Hindlimb muscle (tissue), 1 donor: ENCODE measurements at regions not wholly inside any gene's neighbourhood (a gene's known extent, or its start where the extent isn't known, plus 50 kb on each side); places are given as distances from the start of the nearest gene placed in this dataset.
"Not testable (repeated sequence)": the region's sequence is repeated elsewhere in the genome, so short reads cannot be mapped to it uniquely, and the experiment has no call there.

Experiments used
- DNase-seq: peaks from one replicate; pipeline ENCODE4 v3.0.0-alpha.2; 2013

GRCh38 chr13:72585254-72585653, 142.2 kb downstream of the MZT1 start:
- DNase-seq = no peak

- DNase-seq = no peak
Measured at GRCh38 chr13:72571191-72571590, 156.2 kb downstream of the MZT1 start.

GRCh38 chr13:72570019-72570418, 157.4 kb downstream of the MZT1 start:
- no peak for DNase-seq

- DNase-seq = no peak
Measured at GRCh38 chr13:72567566-72567965, 159.9 kb downstream of the MZT1 start.

GRCh38 chr13:72566526-72566925, 160.9 kb downstream of the MZT1 start:
- DNase-seq = no peak

- no peak for DNase-seq
Measured at GRCh38 chr13:72565893-72566292, 161.5 kb downstream of the MZT1 start.

GRCh38 chr13:72562686-72563085, 164.7 kb downstream of the MZT1 start:
- no peak for DNase-seq

- DNase-seq = no peak
Measured at GRCh38 chr13:72561791-72562190, 165.6 kb downstream of the MZT1 start.

- DNase-seq = no peak
Measured at GRCh38 chr13:72559716-72560115, 167.7 kb downstream of the MZT1 start.

GRCh38 chr13:72556945-72557344, 170.5 kb downstream of the MZT1 start:
- no peak for DNase-seq

GRCh38 chr13:72555601-72556000, 171.8 kb downstream of the MZT1 start:
- DNase-seq = no peak

GRCh38 chr13:72552731-72553130, 174.7 kb downstream of the MZT1 start:
- no peak for DNase-seq

GRCh38 chr13:72545895-72546294, 181.5 kb downstream of the MZT1 start:
- DNase-seq = not testable (repeated sequence)

GRCh38 chr13:72545030-72545719, 182.3 kb downstream of the MZT1 start:
- DNase-seq = no peak

GRCh38 chr13:72544042-72544441, 183.4 kb downstream of the MZT1 start:
- DNase-seq = no peak

- no peak for DNase-seq
Measured at GRCh38 chr13:72542241-72542640, 185.2 kb downstream of the MZT1 start.

GRCh38 chr13:72541674-72542073, 185.8 kb downstream of the MZT1 start:
- DNase-seq = no peak

GRCh38 chr13:72540881-72541280, 186.5 kb downstream of the MZT1 start:
- no peak for DNase-seq

GRCh38 chr13:72539925-72540324, 187.5 kb downstream of the MZT1 start:
- DNase-seq = no peak

- no peak for DNase-seq
Measured at GRCh38 chr13:72537782-72538181, 189.6 kb downstream of the MZT1 start.

- no peak for DNase-seq
Measured at GRCh38 chr13:72537395-72537780, 190.0 kb downstream of the MZT1 start.

- DNase-seq = peak; percentile 11
Measured at GRCh38 chr13:72536714-72537394, 190.6 kb downstream of the MZT1 start.

- no peak for DNase-seq
Measured at GRCh38 chr13:72534951-72535640, 192.3 kb downstream of the MZT1 start.

GRCh38 chr13:72530471-72530870, 197.0 kb downstream of the MZT1 start:
- DNase-seq = no peak
